MM.1S (cell line): ENCODE measurements at regions not wholly inside any gene's neighbourhood (a gene's known extent, or its start where the extent isn't known, plus 50 kb on each side); places are given as distances from the start of the nearest gene placed in this dataset.

ENCODE experiments used
- DNase-seq: peaks from one replicate; pipeline ENCODE4 v3.0.0-alpha.2; 2015
- H2AFZ ChIP-seq: fragments of 300-600 bp; sonication (generic); 2 replicates; pipeline ENCODE4 v1.6.0; 2016; ENCODE audit warnings: antibody characterized with exemption, low read length
- H3F3A ChIP-seq: fragments of 300-600 bp; sonication (generic); 2 replicates; pipeline ENCODE4 v1.6.1; 2016; ENCODE audit warnings: mild to moderate bottlenecking, antibody characterized with exemption, low read length, moderate library complexity, mixed read lengths; ENCODE audit not compliant: insufficient read depth
- H3K27ac ChIP-seq: fragments of 300-600 bp; sonication (generic); 2 replicates; pipeline ENCODE4 v1.5.1; 2016; ENCODE audit warnings: mild to moderate bottlenecking, low read length
- H3K27me3 ChIP-seq: fragments of 300-600 bp; sonication (generic); replicated peaks from 2 replicates; pipeline ENCODE4 v1.6.0; 2016; ENCODE audit warnings: low read length; ENCODE audit not compliant: insufficient read depth
- H3K36me3 ChIP-seq: fragments of 300-600 bp; sonication (generic); replicated peaks from 2 replicates; pipeline ENCODE4 v1.6.1; 2016; ENCODE audit warnings: mild to moderate bottlenecking, low read length, mixed read lengths; ENCODE audit not compliant: insufficient read depth
- H3K4me1 ChIP-seq: fragments of 300-600 bp; sonication (generic); 2 replicates; pipeline ENCODE4 v1.6.1; 2016; ENCODE audit warnings: low read length, mixed read lengths
- H3K4me2 ChIP-seq: fragments of 300-600 bp; sonication (generic); 2 replicates; pipeline ENCODE4 v1.6.0; 2016; ENCODE audit warnings: low read depth, low read length
- H3K4me3 ChIP-seq: fragments of 300-600 bp; sonication (generic); 2 replicates; pipeline ENCODE4 v1.5.1; 2016; ENCODE audit warnings: low read length, mixed read lengths
- H3K79me2 ChIP-seq: fragments of 300-600 bp; sonication (generic); 2 replicates; pipeline ENCODE4 v1.6.1; 2016; ENCODE audit warnings: mixed run types, low read length, mixed read lengths
- H3K9ac ChIP-seq: fragments of 300-600 bp; sonication (generic); 2 replicates; pipeline ENCODE4 v1.6.1; 2016; ENCODE audit warnings: low read length, mixed read lengths
- H3K9me2 ChIP-seq: fragments of 300-600 bp; sonication (generic); replicated peaks from 2 replicates; pipeline ENCODE4 v1.6.1; 2016; ENCODE audit warnings: mild to moderate bottlenecking, low read length, mixed read lengths; ENCODE audit not compliant: insufficient read depth
- H3K9me3 ChIP-seq: fragments of 300-600 bp; sonication (generic); replicated peaks from 2 replicates; pipeline ENCODE4 v1.6.1; 2016; ENCODE audit warnings: mild to moderate bottlenecking, low read length, mixed read lengths; ENCODE audit not compliant: insufficient read depth
- H4K20me1 ChIP-seq: fragments of 300-600 bp; sonication (generic); 2 replicates; pipeline ENCODE4 v1.6.1; 2016; ENCODE audit warnings: mild to moderate bottlenecking, low read length, moderate library complexity, mixed read lengths; ENCODE audit not compliant: insufficient read depth
- EZH2 ChIP-seq: fragments of 300-600 bp; sonication (generic); optimal IDR thresholded peaks from 2 replicates; pipeline ENCODE3; 2017; ENCODE audit warnings: low read depth, mild to moderate bottlenecking, antibody characterized with exemption, low read length, mixed read lengths
- EZH2phosphoT487 ChIP-seq: fragments of 300-600 bp; sonication (generic); IDR thresholded peaks from 2 replicates; pipeline ENCODE4 v1.6.1; 2018; ENCODE audit warnings: antibody characterized with exemption, low read length
- TF ChIP-seq, protein P1 (sequence below): fragments of 300-600 bp; sonication (generic); IDR thresholded peaks from 2 replicates; pipeline ENCODE4 v1.5.1; 2016; ENCODE audit warnings: antibody characterized with exemption, low read length, mixed read lengths

GRCh38 chr15:66651198-66651597 lies 50.8 kb upstream of the SMAD6 start:
- no peak overlapping the region for H3K4me2 ChIP-seq
- H3K4me1 ChIP-seq: peaks cover 13% of the 10 kb centered on the region
- H3F3A ChIP-seq: no peaks in the 10 kb centered on the region
- no peak for TF ChIP-seq EZH2
- no peak for TF ChIP-seq EZH2phosphoT487
- TF ChIP-seq, protein P1, sequence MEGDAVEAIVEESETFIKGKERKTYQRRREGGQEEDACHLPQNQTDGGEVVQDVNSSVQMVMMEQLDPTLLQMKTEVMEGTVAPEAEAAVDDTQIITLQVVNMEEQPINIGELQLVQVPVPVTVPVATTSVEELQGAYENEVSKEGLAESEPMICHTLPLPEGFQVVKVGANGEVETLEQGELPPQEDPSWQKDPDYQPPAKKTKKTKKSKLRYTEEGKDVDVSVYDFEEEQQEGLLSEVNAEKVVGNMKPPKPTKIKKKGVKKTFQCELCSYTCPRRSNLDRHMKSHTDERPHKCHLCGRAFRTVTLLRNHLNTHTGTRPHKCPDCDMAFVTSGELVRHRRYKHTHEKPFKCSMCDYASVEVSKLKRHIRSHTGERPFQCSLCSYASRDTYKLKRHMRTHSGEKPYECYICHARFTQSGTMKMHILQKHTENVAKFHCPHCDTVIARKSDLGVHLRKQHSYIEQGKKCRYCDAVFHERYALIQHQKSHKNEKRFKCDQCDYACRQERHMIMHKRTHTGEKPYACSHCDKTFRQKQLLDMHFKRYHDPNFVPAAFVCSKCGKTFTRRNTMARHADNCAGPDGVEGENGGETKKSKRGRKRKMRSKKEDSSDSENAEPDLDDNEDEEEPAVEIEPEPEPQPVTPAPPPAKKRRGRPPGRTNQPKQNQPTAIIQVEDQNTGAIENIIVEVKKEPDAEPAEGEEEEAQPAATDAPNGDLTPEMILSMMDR: no peak
- H3K36me3 ChIP-seq: no peaks in the 10 kb centered on the region
- DNase-seq: no peak
- H3K9me2 ChIP-seq: no peaks in the 10 kb centered on the region
- H3K4me3 ChIP-seq: no peak overlapping the region
- H2AFZ ChIP-seq: no peak overlapping the region
- no peak overlapping the region for H3K27ac ChIP-seq
- no peaks in the 10 kb centered on the region for H3K27me3 ChIP-seq
- no peaks in the 10 kb centered on the region for H4K20me1 ChIP-seq
- H3K79me2 ChIP-seq: no peaks in the 10 kb centered on the region
- no peak overlapping the region for H3K9ac ChIP-seq
- H3K9me3 ChIP-seq: no peaks in the 10 kb centered on the region

DNA sequence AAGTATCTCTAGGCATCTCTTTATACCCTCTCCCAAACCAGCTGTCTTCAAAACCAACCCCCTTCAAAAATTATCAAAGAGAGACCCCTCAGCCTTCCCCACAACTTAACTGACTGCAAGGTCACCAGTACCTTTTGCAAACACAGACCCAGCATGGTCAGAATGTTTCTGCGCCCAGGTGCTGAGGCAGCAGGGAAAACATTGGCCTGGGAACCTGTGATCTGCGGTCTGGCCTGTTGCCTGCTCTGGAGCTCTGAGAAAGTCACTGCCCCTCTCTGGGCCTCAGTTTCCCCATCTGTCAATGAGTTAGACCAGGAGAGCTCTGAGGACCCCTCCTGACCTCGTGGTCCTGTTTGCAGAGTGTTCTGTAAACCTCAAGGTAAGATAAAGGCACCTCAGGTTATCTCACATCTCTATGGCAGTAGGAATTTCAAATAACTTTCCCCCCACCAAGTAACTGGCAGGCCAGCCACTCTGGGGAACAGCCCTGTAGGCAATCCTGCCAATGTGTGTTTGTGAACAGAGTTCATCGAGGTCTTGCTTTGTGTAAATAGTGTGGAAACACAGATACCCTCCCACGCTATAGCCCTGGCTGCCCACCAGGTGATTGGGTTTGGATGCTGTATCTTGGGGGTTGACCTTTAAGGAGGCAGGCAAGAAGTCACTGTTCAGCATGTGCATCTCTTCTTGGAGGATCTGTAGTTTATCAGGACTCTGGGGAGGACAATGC lies 50.0 kb upstream of the SMAD6 start:
- H3K27ac ChIP-seq: no peak overlapping the region
- H3K79me2 ChIP-seq: no peaks in the 10 kb centered on the region

More for the DNA sequence above, 50.0 kb upstream of the SMAD6 start:
- H4K20me1 ChIP-seq: no peaks in the 10 kb centered on the region
- H3K4me2 ChIP-seq: no peak overlapping the region
- no peak overlapping the region for H3K4me3 ChIP-seq
- no peaks in the 10 kb centered on the region for H3K36me3 ChIP-seq
- TF ChIP-seq, protein P1: no peak
- TF ChIP-seq EZH2phosphoT487 (no peak), EZH2 (no peak)
- H3K4me1 ChIP-seq: peaks cover 13% of the 10 kb centered on the region
- H3K27me3 ChIP-seq: no peaks in the 10 kb centered on the region
- no peaks in the 10 kb centered on the region for H3K9me3 ChIP-seq
- H3F3A ChIP-seq: no peaks in the 10 kb centered on the region
- no peaks in the 10 kb centered on the region for H3K9me2 ChIP-seq
- no peak overlapping the region for H3K9ac ChIP-seq
- H2AFZ ChIP-seq: no peak overlapping the region
- no peak for DNase-seq
